ENCODE measurements at regions not wholly inside any gene's neighbourhood (a gene's known extent, or its start where the extent isn't known, plus 50 kb on each side); places are given as distances from the start of the nearest gene placed in this dataset.

DNA sequence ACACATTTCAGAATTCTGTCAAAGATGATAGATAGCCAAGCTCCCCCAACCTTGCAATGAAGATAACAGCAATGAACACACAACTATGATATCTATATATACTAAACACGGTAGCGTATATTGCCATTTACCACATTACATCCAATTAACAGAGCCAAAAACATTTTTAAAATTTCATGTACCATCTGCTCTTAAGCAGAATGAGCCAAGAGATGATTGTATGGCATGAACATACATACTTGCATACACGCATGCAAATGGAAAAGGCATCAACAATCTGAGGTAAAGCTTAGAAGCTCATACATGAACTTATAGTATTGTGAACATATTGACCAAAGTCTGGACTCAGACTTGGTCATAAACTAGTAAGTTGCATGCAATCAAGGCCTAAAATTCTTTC, 712.9 kb upstream of the GOLIM4 start:
- H3K27ac ChIP-seq (ENCODE audit: low read depth), result no peak overlapping the region
- H3K4me3 Mint-ChIP-seq, result no peak overlapping the region
- no peak for TF ChIP-seq EZH2 (IDR thresholded peaks at IDR 0.05; ENCODE audit: low read depth, unreplicated experiment)

DNA sequence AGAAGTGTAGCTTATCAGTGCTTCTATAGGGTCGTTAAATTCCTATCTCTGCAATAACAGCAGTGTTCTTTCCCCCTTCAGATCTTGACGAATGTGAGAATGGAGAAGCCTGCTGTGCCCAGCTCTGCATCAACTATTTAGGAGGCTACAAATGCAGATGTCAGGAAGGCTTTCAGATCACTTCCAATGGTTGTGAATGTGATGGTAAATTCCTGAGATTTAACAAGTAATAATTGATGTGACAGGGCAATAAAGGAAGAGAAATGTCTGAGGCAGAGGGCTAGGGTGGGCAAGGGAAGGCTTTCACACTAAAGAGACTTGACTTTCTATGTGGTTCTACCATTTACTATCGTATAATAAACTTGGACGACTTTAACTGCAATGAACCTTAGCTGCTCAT, 711.7 kb upstream of the GOLIM4 start:
- peaks cover 39% of the 10 kb centered on the region for H3K4me1 ChIP-seq (ENCODE audit: insufficient read depth)
- H3K9me2 ChIP-seq (ENCODE audit: insufficient read depth), result no peaks in the 10 kb centered on the region
- H3K27ac ChIP-seq (ENCODE audit: low read depth), result peak overlapping the region; percentile 28
- TF ChIP-seq NANOG (IDR thresholded peaks at IDR 0.05; ENCODE audit: borderline replicate concordance) (no peak), EZH2phosphoT487 (IDR thresholded peaks at IDR 0.05; ENCODE audit: unreplicated experiment) (no peak), STAT1 (IDR thresholded peaks at IDR 0.05; ENCODE audit: unreplicated experiment) (no peak)
- TF ChIP-seq, protein P1, sequence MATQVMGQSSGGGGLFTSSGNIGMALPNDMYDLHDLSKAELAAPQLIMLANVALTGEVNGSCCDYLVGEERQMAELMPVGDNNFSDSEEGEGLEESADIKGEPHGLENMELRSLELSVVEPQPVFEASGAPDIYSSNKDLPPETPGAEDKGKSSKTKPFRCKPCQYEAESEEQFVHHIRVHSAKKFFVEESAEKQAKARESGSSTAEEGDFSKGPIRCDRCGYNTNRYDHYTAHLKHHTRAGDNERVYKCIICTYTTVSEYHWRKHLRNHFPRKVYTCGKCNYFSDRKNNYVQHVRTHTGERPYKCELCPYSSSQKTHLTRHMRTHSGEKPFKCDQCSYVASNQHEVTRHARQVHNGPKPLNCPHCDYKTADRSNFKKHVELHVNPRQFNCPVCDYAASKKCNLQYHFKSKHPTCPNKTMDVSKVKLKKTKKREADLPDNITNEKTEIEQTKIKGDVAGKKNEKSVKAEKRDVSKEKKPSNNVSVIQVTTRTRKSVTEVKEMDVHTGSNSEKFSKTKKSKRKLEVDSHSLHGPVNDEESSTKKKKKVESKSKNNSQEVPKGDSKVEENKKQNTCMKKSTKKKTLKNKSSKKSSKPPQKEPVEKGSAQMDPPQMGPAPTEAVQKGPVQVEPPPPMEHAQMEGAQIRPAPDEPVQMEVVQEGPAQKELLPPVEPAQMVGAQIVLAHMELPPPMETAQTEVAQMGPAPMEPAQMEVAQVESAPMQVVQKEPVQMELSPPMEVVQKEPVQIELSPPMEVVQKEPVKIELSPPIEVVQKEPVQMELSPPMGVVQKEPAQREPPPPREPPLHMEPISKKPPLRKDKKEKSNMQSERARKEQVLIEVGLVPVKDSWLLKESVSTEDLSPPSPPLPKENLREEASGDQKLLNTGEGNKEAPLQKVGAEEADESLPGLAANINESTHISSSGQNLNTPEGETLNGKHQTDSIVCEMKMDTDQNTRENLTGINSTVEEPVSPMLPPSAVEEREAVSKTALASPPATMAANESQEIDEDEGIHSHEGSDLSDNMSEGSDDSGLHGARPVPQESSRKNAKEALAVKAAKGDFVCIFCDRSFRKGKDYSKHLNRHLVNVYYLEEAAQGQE (IDR thresholded peaks at IDR 0.05; ENCODE audit: unreplicated experiment), result no peak
- TF ChIP-seq, protein P2, sequence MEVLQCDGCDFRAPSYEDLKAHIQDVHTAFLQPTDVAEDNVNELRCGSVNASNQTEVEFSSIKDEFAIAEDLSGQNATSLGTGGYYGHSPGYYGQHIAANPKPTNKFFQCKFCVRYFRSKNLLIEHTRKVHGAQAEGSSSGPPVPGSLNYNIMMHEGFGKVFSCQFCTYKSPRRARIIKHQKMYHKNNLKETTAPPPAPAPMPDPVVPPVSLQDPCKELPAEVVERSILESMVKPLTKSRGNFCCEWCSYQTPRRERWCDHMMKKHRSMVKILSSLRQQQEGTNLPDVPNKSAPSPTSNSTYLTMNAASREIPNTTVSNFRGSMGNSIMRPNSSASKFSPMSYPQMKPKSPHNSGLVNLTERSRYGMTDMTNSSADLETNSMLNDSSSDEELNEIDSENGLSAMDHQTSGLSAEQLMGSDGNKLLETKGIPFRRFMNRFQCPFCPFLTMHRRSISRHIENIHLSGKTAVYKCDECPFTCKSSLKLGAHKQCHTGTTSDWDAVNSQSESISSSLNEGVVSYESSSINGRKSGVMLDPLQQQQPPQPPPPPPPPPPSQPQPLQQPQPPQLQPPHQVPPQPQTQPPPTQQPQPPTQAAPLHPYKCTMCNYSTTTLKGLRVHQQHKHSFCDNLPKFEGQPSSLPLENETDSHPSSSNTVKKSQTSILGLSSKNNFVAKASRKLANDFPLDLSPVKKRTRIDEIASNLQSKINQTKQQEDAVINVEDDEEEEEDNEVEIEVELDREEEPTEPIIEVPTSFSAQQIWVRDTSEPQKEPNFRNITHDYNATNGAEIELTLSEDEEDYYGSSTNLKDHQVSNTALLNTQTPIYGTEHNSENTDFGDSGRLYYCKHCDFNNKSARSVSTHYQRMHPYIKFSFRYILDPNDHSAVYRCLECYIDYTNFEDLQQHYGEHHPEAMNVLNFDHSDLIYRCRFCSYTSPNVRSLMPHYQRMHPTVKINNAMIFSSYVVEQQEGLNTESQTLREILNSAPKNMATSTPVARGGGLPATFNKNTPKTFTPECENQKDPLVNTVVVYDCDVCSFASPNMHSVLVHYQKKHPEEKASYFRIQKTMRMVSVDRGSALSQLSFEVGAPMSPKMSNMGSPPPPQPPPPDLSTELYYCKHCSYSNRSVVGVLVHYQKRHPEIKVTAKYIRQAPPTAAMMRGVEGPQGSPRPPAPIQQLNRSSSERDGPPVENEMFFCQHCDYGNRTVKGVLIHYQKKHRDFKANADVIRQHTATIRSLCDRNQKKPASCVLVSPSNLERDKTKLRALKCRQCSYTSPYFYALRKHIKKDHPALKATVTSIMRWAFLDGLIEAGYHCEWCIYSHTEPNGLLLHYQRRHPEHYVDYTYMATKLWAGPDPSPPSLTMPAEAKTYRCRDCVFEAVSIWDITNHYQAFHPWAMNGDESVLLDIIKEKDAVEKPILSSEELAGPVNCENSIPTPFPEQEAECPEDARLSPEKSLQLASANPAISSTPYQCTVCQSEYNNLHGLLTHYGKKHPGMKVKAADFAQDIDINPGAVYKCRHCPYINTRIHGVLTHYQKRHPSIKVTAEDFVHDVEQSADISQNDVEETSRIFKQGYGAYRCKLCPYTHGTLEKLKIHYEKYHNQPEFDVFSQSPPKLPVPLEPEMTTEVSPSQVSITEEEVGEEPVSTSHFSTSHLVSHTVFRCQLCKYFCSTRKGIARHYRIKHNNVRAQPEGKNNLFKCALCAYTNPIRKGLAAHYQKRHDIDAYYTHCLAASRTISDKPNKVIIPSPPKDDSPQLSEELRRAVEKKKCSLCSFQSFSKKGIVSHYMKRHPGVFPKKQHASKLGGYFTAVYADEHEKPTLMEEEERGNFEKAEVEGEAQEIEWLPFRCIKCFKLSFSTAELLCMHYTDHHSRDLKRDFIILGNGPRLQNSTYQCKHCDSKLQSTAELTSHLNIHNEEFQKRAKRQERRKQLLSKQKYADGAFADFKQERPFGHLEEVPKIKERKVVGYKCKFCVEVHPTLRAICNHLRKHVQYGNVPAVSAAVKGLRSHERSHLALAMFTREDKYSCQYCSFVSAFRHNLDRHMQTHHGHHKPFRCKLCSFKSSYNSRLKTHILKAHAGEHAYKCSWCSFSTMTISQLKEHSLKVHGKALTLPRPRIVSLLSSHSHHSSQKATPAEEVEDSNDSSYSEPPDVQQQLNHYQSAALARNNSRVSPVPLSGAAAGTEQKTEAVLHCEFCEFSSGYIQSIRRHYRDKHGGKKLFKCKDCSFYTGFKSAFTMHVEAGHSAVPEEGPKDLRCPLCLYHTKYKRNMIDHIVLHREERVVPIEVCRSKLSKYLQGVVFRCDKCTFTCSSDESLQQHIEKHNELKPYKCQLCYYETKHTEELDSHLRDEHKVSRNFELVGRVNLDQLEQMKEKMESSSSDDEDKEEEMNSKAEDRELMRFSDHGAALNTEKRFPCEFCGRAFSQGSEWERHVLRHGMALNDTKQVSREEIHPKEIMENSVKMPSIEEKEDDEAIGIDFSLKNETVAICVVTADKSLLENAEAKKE (CRISPR knock-in tag; IDR thresholded peaks at IDR 0.05), result peak; percentile 85
- TF ChIP-seq, protein P3, sequence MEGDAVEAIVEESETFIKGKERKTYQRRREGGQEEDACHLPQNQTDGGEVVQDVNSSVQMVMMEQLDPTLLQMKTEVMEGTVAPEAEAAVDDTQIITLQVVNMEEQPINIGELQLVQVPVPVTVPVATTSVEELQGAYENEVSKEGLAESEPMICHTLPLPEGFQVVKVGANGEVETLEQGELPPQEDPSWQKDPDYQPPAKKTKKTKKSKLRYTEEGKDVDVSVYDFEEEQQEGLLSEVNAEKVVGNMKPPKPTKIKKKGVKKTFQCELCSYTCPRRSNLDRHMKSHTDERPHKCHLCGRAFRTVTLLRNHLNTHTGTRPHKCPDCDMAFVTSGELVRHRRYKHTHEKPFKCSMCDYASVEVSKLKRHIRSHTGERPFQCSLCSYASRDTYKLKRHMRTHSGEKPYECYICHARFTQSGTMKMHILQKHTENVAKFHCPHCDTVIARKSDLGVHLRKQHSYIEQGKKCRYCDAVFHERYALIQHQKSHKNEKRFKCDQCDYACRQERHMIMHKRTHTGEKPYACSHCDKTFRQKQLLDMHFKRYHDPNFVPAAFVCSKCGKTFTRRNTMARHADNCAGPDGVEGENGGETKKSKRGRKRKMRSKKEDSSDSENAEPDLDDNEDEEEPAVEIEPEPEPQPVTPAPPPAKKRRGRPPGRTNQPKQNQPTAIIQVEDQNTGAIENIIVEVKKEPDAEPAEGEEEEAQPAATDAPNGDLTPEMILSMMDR (conservative IDR thresholded peaks at IDR 0.05; ENCODE audit: low read depth in 2 of 2), result no peak
- TF ChIP-seq, protein P4, sequence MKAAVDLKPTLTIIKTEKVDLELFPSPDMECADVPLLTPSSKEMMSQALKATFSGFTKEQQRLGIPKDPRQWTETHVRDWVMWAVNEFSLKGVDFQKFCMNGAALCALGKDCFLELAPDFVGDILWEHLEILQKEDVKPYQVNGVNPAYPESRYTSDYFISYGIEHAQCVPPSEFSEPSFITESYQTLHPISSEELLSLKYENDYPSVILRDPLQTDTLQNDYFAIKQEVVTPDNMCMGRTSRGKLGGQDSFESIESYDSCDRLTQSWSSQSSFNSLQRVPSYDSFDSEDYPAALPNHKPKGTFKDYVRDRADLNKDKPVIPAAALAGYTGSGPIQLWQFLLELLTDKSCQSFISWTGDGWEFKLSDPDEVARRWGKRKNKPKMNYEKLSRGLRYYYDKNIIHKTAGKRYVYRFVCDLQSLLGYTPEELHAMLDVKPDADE (IDR thresholded peaks at IDR 0.05), result no peak
- no peaks in the 10 kb centered on the region for H3K27me3 ChIP-seq (ENCODE audit: insufficient read depth)
- Mint-ChIP-seq H3K4me1 (peaks cover 52% of the 10 kb centered on the region), H3K27ac (peak overlapping the region; percentile 83), H3K4me3 (no peak overlapping the region), H3K27me3 (ENCODE audit: insufficient read depth, low read depth, poor library complexity) (no peaks in the 10 kb centered on the region), H3K9me3 (no peaks in the 10 kb centered on the region), H3K36me3 (ENCODE audit: low read depth) (peaks cover 4% of the 10 kb centered on the region; the same call in 1 of the 3 replicates)
- H3K4me3 ChIP-seq, result no peak overlapping the region
- H2AFZ ChIP-seq, result no peak overlapping the region
- DNase-seq (ENCODE audit: low spot score) (peak; percentile 66), ATAC-seq (peak; percentile 88)
- no peaks in the 10 kb centered on the region for H3K36me3 ChIP-seq (ENCODE audit: insufficient read depth)
- no peaks in the 10 kb centered on the region for H3F3A ChIP-seq (replicated peaks; ENCODE audit: low read depth)
- H4K20me1 ChIP-seq (replicated peaks; ENCODE audit: insufficient read depth), result no peaks in the 10 kb centered on the region
- H3K4me2 ChIP-seq, result peak overlapping the region; percentile 10
- H3K79me2 ChIP-seq (replicated peaks; ENCODE audit: insufficient read depth), result no peaks in the 10 kb centered on the region

More for the DNA sequence above, 712.9 kb upstream of the GOLIM4 start:
- Mint-ChIP-seq H3K27me3 (ENCODE audit: insufficient read depth, low read depth, poor library complexity) (no peaks in the 10 kb centered on the region), H3K36me3 (ENCODE audit: low read depth) (peaks cover 4% of the 10 kb centered on the region; the same call in 1 of the 3 replicates), H3K4me1 (peaks cover 54% of the 10 kb centered on the region), H3K9me3 (no peaks in the 10 kb centered on the region), H3K27ac (peak overlapping the region; percentile 87; the same call in 1 of the 2 replicates)
- Histone ChIP-seq H3K9me2 (ENCODE audit: insufficient read depth) (no peaks in the 10 kb centered on the region), H4K20me1 (replicated peaks; ENCODE audit: insufficient read depth) (no peaks in the 10 kb centered on the region), H3K27me3 (ENCODE audit: insufficient read depth) (no peaks in the 10 kb centered on the region), H3K4me2 (no peak overlapping the region), H3K36me3 (ENCODE audit: insufficient read depth) (no peaks in the 10 kb centered on the region), H2AFZ (no peak overlapping the region), H3K4me1 (ENCODE audit: insufficient read depth) (peaks cover 43% of the 10 kb centered on the region), H3K79me2 (replicated peaks; ENCODE audit: insufficient read depth) (no peaks in the 10 kb centered on the region), H3F3A (replicated peaks; ENCODE audit: low read depth) (no peaks in the 10 kb centered on the region), H3K4me3 (no peak overlapping the region)
- no peak for ATAC-seq
- no peak for DNase-seq (ENCODE audit: low spot score)

All from GM23338 (cell line).